ENCODE measurements at regions not wholly inside any gene's neighbourhood (a gene's known extent, or its start where the extent isn't known, plus 50 kb on each side); places are given as distances from the start of the nearest gene placed in this dataset.

- TF ChIP-seq POLR2A (IDR thresholded peaks at IDR 0.05) (no peak), CTCF (IDR thresholded peaks at IDR 0.05) (no peak)
- intact Hi-C loops (cut with DNase I; ENCODE audit: low total_unique reads): no loop called here
- no peak for DNase-seq (ENCODE audit: low spot score in 2 of 2)
These were observed 391.0 kb downstream of the FGF9 start for GRCh38 chr13:22061806-22062391.

DNA sequence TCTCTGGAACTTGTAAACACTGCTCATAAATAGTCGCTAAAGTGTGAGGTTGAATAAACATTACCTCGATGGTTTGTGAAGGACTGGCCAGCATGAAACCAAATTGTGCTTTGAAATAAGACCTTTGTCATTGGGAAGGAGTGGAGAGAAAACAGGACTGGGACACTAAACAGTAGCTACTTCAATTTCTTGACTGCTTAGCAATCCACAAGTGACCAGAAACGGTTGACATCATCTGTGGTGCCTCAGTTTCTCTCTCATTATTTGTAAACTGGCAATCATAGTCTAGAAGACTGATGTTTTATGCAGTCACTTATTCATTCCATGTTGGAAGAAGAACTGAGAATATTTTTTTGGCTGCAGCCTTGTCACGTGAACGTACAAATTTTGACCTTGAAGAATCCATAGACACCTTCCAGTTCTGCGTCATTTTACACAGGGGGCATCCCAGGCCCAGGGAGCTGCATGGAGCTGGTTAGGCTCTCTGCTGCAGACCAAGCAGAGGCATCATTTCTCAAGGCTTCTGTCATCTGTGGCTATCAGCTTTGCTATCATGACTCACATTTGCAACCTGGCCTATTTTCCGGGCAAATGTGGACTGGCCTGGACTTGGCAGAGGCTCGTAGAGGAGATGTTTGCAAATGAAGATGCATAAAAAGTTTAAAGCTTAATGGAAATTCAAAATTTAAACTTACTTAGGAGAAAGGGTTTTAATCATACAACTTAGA lies 391.8 kb downstream of the FGF9 start:
- WGBS, 2 donors: 67 to 71% methylated on average over 8 of the region's 8 CpGs
- TF ChIP-seq POLR2A (IDR thresholded peaks at IDR 0.05) (no peak), CTCF (IDR thresholded peaks at IDR 0.05) (no peak)
- H3K4me3 ChIP-seq (ENCODE audit: low read depth, poor library complexity, severe bottlenecking): no peak overlapping the region
- no peak for DNase-seq (ENCODE audit: low spot score in 2 of 2)
- intact Hi-C loops (cut with DNase I; ENCODE audit: low total_unique reads): no loop called here

More at GRCh38 chr13:22061806-22062391, 391.0 kb downstream of the FGF9 start:
- WGBS, 2 donors: 56 to 65% methylated on average over 7 of the region's 7 CpGs
- H3K4me3 ChIP-seq (ENCODE audit: low read depth, poor library complexity, severe bottlenecking): no peak overlapping the region

GRCh38 chr13:22063416-22064124 lies 392.7 kb downstream of the FGF9 start:
- intact Hi-C loops (cut with DNase I; ENCODE audit: low total_unique reads): no loop called here
- no peak overlapping the region for H3K4me3 ChIP-seq (ENCODE audit: low read depth, poor library complexity, severe bottlenecking)
- TF ChIP-seq CTCF (IDR thresholded peaks at IDR 0.05) (no peak), POLR2A (IDR thresholded peaks at IDR 0.05) (no peak)
- WGBS, 2 donors: 90 to 93% methylated on average over 23 of the region's 23 CpGs
- DNase-seq (ENCODE audit: low spot score in 2 of 2): no peak

GRCh38 chr13:22064854-22065620 lies 394.2 kb downstream of the FGF9 start:
- no peak for DNase-seq (ENCODE audit: low spot score in 2 of 2)
- no peak overlapping the region for H3K4me3 ChIP-seq (ENCODE audit: low read depth, poor library complexity, severe bottlenecking)
- no peak for TF ChIP-seq POLR2A (IDR thresholded peaks at IDR 0.05)
- TF ChIP-seq CTCF (IDR thresholded peaks at IDR 0.05): no peak
- intact Hi-C loops (cut with DNase I; ENCODE audit: low total_unique reads): no loop called here
- WGBS, 2 donors: 73 to 81% methylated on average over 13 of the region's 13 CpGs

- 70% methylated on average over 5 of the region's 5 CpGs for WGBS, 2 donors
- H3K4me3 ChIP-seq (ENCODE audit: low read depth, poor library complexity, severe bottlenecking): no peak overlapping the region
- no peak for TF ChIP-seq POLR2A (IDR thresholded peaks at IDR 0.05)
- no peak for TF ChIP-seq CTCF (IDR thresholded peaks at IDR 0.05)
- DNase-seq (ENCODE audit: low spot score in 2 of 2): no peak
- intact Hi-C loops (cut with DNase I; ENCODE audit: low total_unique reads): no loop called here
These were observed 402.8 kb downstream of the FGF9 start for GRCh38 chr13:22073718-22074117.

Measured in lower leg skin (tissue), 4 donors.